ENCODE measurements at regions not wholly inside any gene's neighbourhood (a gene's known extent, or its start where the extent isn't known, plus 50 kb on each side); places are given as distances from the start of the nearest gene placed in this dataset.

- TF ChIP-seq CHD4 (IDR thresholded peaks at IDR 0.05; ENCODE audit: borderline replicate concordance): no peak
- no peak for TF ChIP-seq CEBPB (IDR thresholded peaks at IDR 0.05)
- no peak for TF ChIP-seq CTCF (IDR thresholded peaks at IDR 0.05)
- no peak for TF ChIP-seq POLR2A (IDR thresholded peaks at IDR 0.05; ENCODE audit: low read length)
Measured at GRCh38 chr5:4348919-4349318, 753.3 kb downstream of the IRX1 start.
